Tibial nerve (tissue), 4 donors: ENCODE measurements at regions not wholly inside any gene's neighbourhood (a gene's known extent, or its start where the extent isn't known, plus 50 kb on each side); places are given as distances from the start of the nearest gene placed in this dataset.
"Not testable (repeated sequence)": the region's sequence is repeated elsewhere in the genome, so short reads cannot be mapped to it uniquely, and the experiment has no call there.

Source experiments
- DNase-seq, 2 donors: peaks; one replicate each; pipeline ENCODE4 v3.0.0-alpha.2; 2019; ENCODE audit warnings: low spot score in 2 of 2
- H3K27ac ChIP-seq, 4 donors: fragments of 200-600 bp; sonication (generic) in 3 of 4; one replicate each; pipeline ENCODE4 v1.5.1; 2017 to 2019; ENCODE audit warnings: mild to moderate bottlenecking in 1 of 4
- H3K27me3 ChIP-seq, 2 donors: fragments of 200-600 bp; sonication (generic) in 1 of 2; one replicate each; pipeline versions ENCODE4 v1.5.1 to v1.6.0; 2017 to 2019
- H3K36me3 ChIP-seq, 3 donors: fragments of 200-600 bp; sonication (generic); one replicate each; pipeline ENCODE4 v1.5.1; 2018 to 2019
- H3K4me1 ChIP-seq, 4 donors: fragments of 200-600 bp; sonication (generic) in 3 of 4; one replicate each; pipeline ENCODE4 v1.5.1; 2017 to 2019
- H3K4me3 ChIP-seq, 4 donors: fragments of 200-600 bp; sonication (generic) in 3 of 4; one replicate each; pipeline ENCODE4 v1.5.1; 2017 to 2019; ENCODE audit warnings: mild to moderate bottlenecking in 1 of 4, moderate library complexity in 1 of 4
- H3K9me3 ChIP-seq, 4 donors: fragments of 200-600 bp; sonication (generic) in 3 of 4; one replicate each; pipeline ENCODE4 v1.5.1; 2017 to 2019
- CTCF ChIP-seq, 5 experiments: fragments of 200-600 bp in 3 of 5; fragments of 450-650 bp in 2 of 5; sonication (generic) in 3 of 5; IDR thresholded peaks; one replicate each; pipeline ENCODE4 v1.5.1; 2016 to 2019; ENCODE audit warnings: antibody characterized with exemption in 5 of 5, mild to moderate bottlenecking in 3 of 5, moderate library complexity in 2 of 5
- EP300 ChIP-seq, 2 donors: sonication (generic); formaldehyde crosslinking; IDR thresholded peaks; one replicate each; pipeline ENCODE4 v1.6.1; 2017; ENCODE audit warnings: antibody characterized with exemption in 2 of 2, mild to moderate bottlenecking in 1 of 2
- POLR2A ChIP-seq, 2 donors: fragments of 450-650 bp; IDR thresholded peaks; one replicate each; pipeline ENCODE4 v1.6.1; 2017; ENCODE audit warnings: antibody characterized with exemption in 2 of 2, mild to moderate bottlenecking in 2 of 2, moderate library complexity in 2 of 2
- WGBS, 2 donors: methylation state at CpG; one replicate each; pipeline ENCODE4 v1.1.5; 2018; 5-methylcytosine and 5-hydroxymethylcytosine counted together

- Histone ChIP-seq H3K36me3 (no peaks in the 10 kb centered on the region), H3K9me3 (peaks cover 0 to 2% (median 0%) of the 10 kb centered on the region in 4 donors), H3K4me1 (peaks cover 0 to 10% (median 0%) of the 10 kb centered on the region in 4 donors), H3K4me3 (no peak overlapping the region), H3K27ac (peak overlapping the region in 1 of 4 donors; percentile 29), H3K27me3 (no peaks in the 10 kb centered on the region)
- WGBS, 2 donors: 35 to 38% methylated on average over 5 of the region's 5 CpGs
- DNase-seq: no peak
- TF ChIP-seq CTCF (IDR thresholded peaks at IDR 0.05) (no peak), EP300 (IDR thresholded peaks at IDR 0.05) (no peak), POLR2A (IDR thresholded peaks at IDR 0.05) (no peak)
These were observed 437.5 kb upstream of the TMEM132C start for GRCh38 chr12:127829281-127830064.

DNA sequence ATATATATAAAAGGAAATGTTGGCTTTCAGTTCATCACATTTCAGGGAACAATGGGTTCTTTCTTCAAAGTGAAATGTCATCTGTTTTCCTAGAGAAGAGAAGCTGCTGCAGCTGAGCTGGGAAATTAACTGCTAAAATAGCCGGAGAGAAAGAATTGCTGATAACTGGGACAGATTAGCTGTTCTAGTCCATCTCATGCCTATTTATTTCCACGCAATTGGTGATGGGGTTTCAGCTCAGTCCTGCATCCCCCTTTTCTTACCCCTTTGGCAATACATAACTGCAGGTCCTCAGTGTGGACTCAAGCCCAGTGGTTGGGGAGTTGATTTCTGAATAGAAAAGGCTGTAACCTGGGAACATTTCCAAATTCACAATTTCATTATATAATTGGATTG, 436.9 kb upstream of the TMEM132C start:
- H3K36me3 ChIP-seq: no peaks in the 10 kb centered on the region
- no peak for DNase-seq
- no peak overlapping the region for H3K4me3 ChIP-seq
- 4 to 24% methylated on average over 2 of the region's 2 CpGs for WGBS, 2 donors
- H3K27ac ChIP-seq: peak overlapping the region in 2 of 4 donors; percentile 14 to 29
- H3K27me3 ChIP-seq: no peaks in the 10 kb centered on the region
- H3K4me1 ChIP-seq: peaks cover 0 to 10% (median 0%) of the 10 kb centered on the region in 4 donors
- H3K9me3 ChIP-seq: peaks cover 0 to 2% (median 0%) of the 10 kb centered on the region in 4 donors
- TF ChIP-seq EP300 (IDR thresholded peaks at IDR 0.05) (no peak), POLR2A (IDR thresholded peaks at IDR 0.05) (no peak), CTCF (IDR thresholded peaks at IDR 0.05) (no peak)

GRCh38 chr12:127830730-127831129, 436.2 kb upstream of the TMEM132C start:
- no peak for TF ChIP-seq CTCF (IDR thresholded peaks at IDR 0.05)
- TF ChIP-seq POLR2A (IDR thresholded peaks at IDR 0.05): no peak
- no peak for TF ChIP-seq EP300 (IDR thresholded peaks at IDR 0.05)
- H3K27ac ChIP-seq: peak overlapping the region in 1 of 4 donors; percentile 14
- WGBS, 2 donors: 92 to 93% methylated on average over 3 of the region's 3 CpGs
- H3K27me3 ChIP-seq: no peaks in the 10 kb centered on the region
- H3K4me1 ChIP-seq: peaks cover 0 to 10% (median 0%) of the 10 kb centered on the region in 4 donors
- H3K36me3 ChIP-seq: no peaks in the 10 kb centered on the region
- DNase-seq: no peak
- no peak overlapping the region for H3K4me3 ChIP-seq
- H3K9me3 ChIP-seq: no peaks in the 10 kb centered on the region

DNA sequence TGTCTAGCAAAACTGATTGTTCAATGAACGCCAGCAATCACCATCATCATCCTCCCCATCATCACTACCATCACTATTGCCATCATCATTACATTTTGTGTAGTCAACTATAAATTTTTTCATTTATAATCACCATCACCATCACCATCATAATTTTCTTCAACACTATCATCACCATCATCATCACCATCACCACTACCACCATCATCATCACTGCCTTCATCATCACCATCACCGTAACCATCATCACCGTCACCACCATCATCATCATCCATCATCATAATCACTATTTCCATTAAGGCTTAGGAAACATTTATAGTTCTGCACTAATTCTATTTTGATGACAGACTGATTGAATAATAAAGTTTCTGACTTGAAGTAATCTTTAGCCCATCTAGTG, 434.8 kb upstream of the TMEM132C start:
- Histone ChIP-seq H3K27ac (no peak overlapping the region), H3K36me3 (no peaks in the 10 kb centered on the region), H3K4me1 (peaks cover 0 to 10% (median 0%) of the 10 kb centered on the region in 4 donors), H3K27me3 (no peaks in the 10 kb centered on the region), H3K4me3 (no peak overlapping the region), H3K9me3 (no peaks in the 10 kb centered on the region)
- no peak for DNase-seq
- TF ChIP-seq CTCF (IDR thresholded peaks at IDR 0.05) (no peak), EP300 (IDR thresholded peaks at IDR 0.05) (no peak), POLR2A (IDR thresholded peaks at IDR 0.05) (no peak)
- WGBS, 2 donors: 94% methylated on average over 3 of the region's 3 CpGs

GRCh38 chr12:127836802-127837201, 430.2 kb upstream of the TMEM132C start:
- not testable (repeated sequence) for H3K9me3 ChIP-seq, H3K27me3 ChIP-seq, H3K4me1 ChIP-seq, DNase-seq, H3K36me3 ChIP-seq, H3K27ac ChIP-seq, H3K4me3 ChIP-seq
- WGBS, 2 donors: 54 to 60% methylated on average over 4 of the region's 4 CpGs
